GM21528 (cell line): ENCODE measurements at regions not wholly inside any gene's neighbourhood (a gene's known extent, or its start where the extent isn't known, plus 50 kb on each side); places are given as distances from the start of the nearest gene placed in this dataset.

Source experiments
- ATAC-seq: cut with Tn5 transposase; IDR thresholded peaks from one replicate; pipeline ENCODE4 v1.9.1; 2021; ENCODE audit warnings: mild to moderate bottlenecking, moderate library complexity; ENCODE audit not compliant: unreplicated experiment, low FRiP score

DNA sequence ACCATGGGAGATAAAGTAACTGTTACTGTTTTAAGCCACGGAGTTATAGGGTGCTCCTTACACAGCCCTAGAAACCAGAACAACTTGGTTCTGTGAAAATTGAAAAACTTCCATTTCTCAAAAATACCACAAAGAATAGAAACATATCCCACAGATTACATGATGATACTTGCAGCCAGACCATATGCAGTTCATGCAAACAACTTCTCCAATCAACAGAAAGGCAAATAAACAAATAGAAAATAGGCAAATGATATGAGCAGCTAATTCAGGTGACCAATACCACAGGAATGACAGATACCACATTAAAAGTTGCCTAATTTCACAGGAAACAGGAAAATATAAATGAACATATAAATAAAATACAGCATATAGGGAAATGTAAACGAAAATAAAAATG, 297.5 kb downstream of the HTR7 start:
- no peak for ATAC-seq

GRCh38 chr10:90561666-90562065, 296.2 kb downstream of the HTR7 start:
- no peak for ATAC-seq

GRCh38 chr10:90571481-90572258, 286.2 kb downstream of the HTR7 start:
- ATAC-seq: no peak

DNA sequence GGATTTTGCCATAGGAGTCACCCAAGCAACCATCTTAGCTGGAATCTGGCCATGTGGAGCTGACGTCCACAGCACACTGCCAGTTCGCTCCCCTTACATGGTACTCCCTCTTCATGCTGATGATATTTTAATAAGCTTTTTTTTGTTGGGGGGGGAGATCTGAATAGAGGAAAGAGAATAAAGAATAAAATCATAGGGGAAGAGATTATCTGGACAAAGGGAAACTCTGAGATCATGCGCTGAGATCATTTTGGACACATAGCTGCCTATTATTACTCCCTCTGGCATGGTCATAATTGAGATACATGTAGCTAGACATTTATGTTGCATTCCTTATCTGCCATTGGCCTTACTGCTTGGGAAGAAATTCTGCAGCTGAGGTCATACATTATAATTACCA, 282.7 kb downstream of the HTR7 start:
- ATAC-seq: no peak

- ATAC-seq: no peak
Observed at GRCh38 chr10:90577569-90577968, 280.3 kb downstream of the HTR7 start.

GRCh38 chr10:90579602-90580242, 278.1 kb downstream of the HTR7 start:
- no peak for ATAC-seq

DNA sequence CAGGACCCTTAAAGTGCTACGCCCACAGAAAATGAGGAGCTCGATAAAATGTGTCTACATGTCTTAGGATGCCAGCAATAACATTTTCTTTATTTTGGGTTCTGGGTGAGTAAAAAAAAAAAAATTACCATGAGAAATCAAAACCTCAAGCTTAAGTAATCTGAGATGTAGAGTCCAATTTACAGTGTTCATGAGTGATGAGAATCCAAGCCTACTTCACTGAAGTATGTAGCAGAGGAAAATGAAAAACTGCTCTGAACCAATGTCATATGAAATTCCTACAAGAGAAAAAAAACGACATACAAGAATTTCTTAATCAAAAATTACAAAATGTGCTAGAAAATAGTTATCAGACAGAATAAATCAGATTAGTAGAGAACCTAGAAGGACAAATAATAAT, 274.4 kb downstream of the HTR7 start:
- ATAC-seq: no peak

GRCh38 chr10:90587081-90587491, 270.8 kb downstream of the HTR7 start:
- no peak for ATAC-seq

DNA sequence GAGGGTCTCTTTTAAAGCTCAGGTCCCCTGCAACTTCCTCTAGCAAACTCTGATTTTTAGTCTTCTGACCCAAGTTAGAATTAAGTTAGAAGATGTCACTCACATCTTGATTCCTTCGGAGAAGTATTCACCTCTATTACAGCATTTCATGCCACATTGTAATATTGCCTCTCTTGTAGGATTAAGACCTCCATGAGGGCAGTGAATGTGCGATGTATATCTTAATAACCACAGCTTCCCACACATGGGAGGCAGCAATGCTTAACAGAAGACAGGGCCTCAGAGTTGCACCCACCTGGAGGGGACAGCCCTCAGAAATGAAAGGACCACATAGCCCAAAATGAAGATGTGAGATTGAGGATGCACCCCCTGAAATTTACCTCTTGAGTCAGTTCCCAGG, 270.3 kb downstream of the HTR7 start:
- ATAC-seq: no peak

- no peak for ATAC-seq
Observed at GRCh38 chr10:90588222-90588621, 269.6 kb downstream of the HTR7 start.

- ATAC-seq: no peak
Observed at GRCh38 chr10:90589825-90590224, 268.0 kb downstream of the HTR7 start.

- no peak for ATAC-seq
Observed at GRCh38 chr10:90591629-90592028, 266.2 kb downstream of the HTR7 start.

DNA sequence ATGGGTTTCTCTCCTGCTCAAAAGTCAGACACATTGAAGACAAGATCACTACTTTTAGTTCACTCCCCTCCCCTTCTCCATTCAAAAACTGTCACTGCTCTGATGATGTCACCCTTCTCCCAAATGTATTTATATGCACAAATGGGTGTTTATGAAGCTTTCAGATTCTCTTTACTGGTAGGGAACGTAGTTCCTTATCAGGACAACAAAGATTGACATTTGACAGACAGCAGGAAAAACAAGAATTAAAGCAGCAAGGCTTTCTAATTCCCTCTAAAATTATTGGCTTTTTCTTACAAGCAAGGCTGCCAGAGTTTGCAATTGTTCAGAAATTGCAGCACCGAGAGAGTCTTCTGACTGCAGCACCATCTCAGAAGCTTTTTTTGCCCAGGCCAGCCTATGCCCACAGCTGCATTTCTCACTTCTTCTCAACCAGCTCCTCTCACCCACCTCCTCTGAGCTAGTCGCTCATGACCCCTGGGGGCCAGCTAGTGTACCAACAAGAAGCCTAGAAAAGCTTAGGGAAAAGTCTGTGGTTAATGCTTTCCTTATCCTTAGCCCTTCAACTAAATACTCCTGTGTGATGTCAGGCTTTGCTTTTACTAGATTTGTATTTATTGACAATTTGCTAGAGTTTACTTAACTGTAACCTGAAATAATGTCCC, 265.1 kb downstream of the HTR7 start:
- ATAC-seq: peak; percentile 66

- ATAC-seq: no peak
Observed at GRCh38 chr10:90598513-90598912, 259.3 kb downstream of the HTR7 start.

- ATAC-seq: no peak
Observed at GRCh38 chr10:90602862-90603610, 254.8 kb downstream of the HTR7 start.

GRCh38 chr10:90604636-90605035, 253.2 kb downstream of the HTR7 start:
- no peak for ATAC-seq

- ATAC-seq: no peak
Observed at GRCh38 chr10:90605506-90605905, 252.3 kb downstream of the HTR7 start.

GRCh38 chr10:90612276-90612675, 245.6 kb downstream of the HTR7 start:
- no peak for ATAC-seq

DNA sequence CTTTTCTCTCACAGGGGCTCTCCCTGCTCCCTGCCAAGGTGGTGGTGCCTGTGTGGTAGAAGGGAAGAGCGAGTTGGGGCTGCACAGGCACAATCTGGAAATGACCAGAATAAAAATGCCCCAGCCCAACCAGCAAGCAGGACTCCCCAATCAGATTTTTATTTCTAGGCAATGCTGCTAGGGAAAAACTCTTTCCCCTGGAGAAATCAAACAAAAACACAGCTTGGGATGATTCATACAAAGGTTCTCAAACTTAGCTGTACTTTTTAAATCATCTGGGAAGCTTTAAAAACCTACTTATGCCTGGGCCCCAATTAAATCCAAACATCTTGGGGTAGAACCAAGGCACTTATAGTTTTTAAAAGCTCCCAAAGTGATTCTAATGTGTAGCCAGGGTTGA, 243.2 kb downstream of the HTR7 start:
- ATAC-seq: no peak

GRCh38 chr10:90621577-90621976, 236.3 kb downstream of the HTR7 start:
- no peak for ATAC-seq
